Fibroblast of the aortic adventitia (primary cell): ENCODE measurements at regions not wholly inside any gene's neighbourhood (a gene's known extent, or its start where the extent isn't known, plus 50 kb on each side); places are given as distances from the start of the nearest gene placed in this dataset.

Experiments
- DNase-seq: peaks from one replicate; pipeline ENCODE4 v3.0.0-alpha.2; 2010; ENCODE audit warnings: low read depth
- H3K4me3 ChIP-seq: 2 replicates; pipeline ENCODE4 v1.5.1; 2011; ENCODE audit warnings: low read depth, mild to moderate bottlenecking, control low read depth, low read length, moderate library complexity
- TF ChIP-seq, protein P1 (sequence below): IDR thresholded peaks from 2 replicates; pipeline ENCODE4 v1.5.1; 2011; ENCODE audit warnings: mild to moderate bottlenecking, low read length, control low read depth, inconsistent platforms; ENCODE audit not compliant: insufficient read depth

DNA sequence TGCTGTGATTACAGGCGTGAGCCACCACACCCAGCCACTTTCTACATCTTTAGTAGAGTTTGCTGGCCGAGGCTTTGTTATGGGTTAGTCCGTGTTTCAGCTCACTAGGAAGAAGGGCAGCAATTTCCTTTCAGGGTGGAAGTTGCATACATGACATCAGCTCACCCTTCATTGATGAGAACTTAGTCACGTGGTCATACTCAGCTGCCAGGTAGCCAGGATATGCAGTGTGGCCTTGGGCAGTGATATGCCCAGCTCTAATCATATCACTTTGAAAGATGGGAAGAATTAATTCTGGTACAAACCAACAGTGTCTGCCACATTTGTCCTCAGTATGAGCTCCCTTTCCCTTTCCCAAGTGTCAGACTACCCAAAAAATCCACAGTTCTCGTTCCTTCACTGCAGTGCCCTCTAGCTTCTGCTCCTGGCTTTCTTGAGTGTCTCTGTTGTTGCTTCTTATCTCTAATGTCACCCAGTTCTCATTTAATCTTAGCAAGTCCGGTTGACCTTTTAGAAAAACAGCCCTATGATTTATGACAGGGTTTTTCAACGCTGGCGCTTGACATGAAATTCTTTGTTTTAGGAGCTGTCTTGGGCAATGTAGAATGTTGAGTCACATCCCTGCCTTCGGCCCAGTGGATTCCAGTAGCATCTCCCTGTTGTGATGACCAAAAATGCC lies 108.7 kb upstream of the ITGB1 start:
- DNase-seq = peak; percentile 80
- TF ChIP-seq, protein P1, sequence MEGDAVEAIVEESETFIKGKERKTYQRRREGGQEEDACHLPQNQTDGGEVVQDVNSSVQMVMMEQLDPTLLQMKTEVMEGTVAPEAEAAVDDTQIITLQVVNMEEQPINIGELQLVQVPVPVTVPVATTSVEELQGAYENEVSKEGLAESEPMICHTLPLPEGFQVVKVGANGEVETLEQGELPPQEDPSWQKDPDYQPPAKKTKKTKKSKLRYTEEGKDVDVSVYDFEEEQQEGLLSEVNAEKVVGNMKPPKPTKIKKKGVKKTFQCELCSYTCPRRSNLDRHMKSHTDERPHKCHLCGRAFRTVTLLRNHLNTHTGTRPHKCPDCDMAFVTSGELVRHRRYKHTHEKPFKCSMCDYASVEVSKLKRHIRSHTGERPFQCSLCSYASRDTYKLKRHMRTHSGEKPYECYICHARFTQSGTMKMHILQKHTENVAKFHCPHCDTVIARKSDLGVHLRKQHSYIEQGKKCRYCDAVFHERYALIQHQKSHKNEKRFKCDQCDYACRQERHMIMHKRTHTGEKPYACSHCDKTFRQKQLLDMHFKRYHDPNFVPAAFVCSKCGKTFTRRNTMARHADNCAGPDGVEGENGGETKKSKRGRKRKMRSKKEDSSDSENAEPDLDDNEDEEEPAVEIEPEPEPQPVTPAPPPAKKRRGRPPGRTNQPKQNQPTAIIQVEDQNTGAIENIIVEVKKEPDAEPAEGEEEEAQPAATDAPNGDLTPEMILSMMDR = peak; percentile 37

DNA sequence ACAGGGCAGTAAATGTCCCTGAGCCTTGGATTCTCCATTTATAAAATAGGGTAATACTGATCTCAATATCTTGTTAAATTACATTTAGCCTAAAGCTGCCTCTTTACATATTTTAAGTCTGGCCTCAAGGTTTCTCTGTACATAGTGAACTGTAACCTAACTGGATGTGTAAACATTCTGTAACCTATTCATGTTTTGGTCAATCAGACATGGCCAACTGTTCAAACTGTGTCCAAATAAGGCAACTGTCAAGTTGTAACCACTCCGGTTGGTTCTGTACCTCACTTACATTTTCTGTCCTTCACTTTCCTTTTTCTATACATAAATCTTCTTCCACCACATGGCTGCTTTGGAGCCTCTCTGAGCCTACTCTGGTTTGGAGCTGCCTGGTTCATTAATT lies 107.1 kb upstream of the ITGB1 start:
- TF ChIP-seq, protein P1 = no peak
- H3K4me3 ChIP-seq = no peak overlapping the region
- no peak for DNase-seq

More for the DNA sequence above, 108.7 kb upstream of the ITGB1 start:
- no peak overlapping the region for H3K4me3 ChIP-seq

DNA sequence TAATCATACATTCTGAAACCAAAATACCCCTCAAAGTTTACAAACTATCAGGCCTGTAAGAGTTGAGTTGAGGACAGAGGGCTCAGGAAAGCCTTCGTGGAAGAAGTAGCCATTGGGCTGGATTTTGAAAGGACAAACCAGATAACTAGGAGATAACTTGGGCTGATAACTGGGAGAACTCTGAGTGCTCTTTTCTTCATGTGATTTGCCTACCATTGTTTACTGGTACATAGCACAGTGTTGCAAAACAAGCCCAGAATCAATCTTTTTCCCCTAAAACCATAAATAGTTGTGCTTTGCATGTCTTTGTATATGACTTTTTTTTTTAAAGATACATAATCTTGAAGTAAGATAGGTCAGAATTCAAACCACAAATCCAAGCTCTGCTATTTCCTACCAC lies 106.7 kb upstream of the ITGB1 start:
- DNase-seq = peak; percentile 22
- TF ChIP-seq, protein P1 = no peak
- no peak overlapping the region for H3K4me3 ChIP-seq

DNA sequence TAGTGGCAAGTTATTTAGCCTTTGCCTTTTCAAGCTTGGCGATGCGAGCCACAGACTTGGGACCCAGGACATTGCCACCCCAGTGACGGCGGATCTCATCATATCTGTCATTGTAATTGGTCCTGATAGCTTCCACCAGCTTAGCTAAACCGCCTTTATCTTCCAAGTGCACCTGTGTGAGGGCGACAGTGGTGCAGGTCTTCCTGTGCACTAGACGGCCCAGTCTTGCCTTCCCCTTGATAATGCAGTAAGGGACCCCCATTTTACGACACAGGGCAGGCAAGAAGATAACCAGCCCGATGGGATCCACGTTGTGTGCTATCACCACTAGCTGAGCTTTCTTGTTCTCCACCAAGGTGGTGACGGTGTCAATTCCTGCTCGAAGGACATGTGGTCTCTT lies 99.6 kb upstream of the ITGB1 start:
- H3K4me3 ChIP-seq = no peak overlapping the region
- DNase-seq = no peak
- TF ChIP-seq, protein P1 = no peak

DNA sequence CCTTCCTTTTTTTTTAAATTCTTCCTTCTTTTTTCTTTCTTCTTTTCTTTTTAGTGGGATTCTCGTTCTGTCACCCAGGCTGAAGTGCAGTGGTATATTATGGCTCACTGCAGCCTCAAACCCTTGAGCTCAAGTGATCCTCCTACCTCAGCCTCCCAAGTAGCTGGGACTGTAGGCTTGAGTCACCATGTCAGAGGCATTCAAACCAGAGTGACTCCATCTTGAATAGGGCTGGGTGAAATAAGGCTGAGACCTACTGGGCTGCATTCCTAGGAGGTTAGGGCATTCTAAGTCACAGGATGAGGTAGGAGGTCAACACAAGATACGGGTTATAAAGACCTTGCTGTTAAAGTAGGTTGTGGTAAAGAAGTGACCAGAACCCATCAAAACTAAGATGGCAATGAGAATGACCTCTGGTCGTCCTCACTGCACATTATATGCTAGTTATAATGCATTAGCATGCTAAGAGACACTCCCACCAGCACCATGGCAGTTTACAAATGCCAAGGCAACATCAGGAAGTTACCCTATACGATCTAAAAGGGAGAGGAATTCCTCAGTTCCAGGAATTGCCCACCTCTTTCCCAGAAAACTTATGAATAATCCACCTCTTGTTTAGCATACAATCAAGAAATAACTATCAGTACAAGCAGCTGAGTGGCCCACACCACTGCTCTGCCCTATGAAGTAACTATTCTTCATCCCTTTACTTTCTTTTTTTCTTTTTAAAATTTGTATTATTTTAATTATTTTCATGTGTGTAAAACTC lies 99.0 kb upstream of the ITGB1 start:
- TF ChIP-seq, protein P1 = no peak
- H3K4me3 ChIP-seq = no peak overlapping the region
- DNase-seq = no peak

DNA sequence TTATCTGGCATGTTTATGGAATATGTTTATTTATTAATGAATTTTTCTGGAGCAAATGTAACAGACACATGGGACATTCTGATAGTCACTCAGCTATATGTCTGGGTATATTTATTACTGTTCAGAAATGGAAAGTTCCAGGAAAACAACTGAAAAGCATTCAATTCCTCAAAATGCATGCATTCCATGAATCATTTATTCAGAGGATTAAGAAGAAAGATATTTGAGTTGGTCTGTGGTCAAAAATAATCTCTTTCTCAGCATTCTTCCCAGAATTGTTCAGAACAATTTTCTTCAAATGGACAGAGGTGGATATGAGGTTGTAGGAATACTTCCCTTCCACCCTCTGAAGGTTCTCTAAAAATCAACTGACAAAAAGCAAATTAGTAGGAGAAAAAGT lies 97.6 kb upstream of the ITGB1 start:
- TF ChIP-seq, protein P1 = no peak
- DNase-seq = peak; percentile 76
- H3K4me3 ChIP-seq = no peak overlapping the region
